ENCODE measurements at regions not wholly inside any gene's neighbourhood (a gene's known extent, or its start where the extent isn't known, plus 50 kb on each side); places are given as distances from the start of the nearest gene placed in this dataset.

- TF ChIP-seq POLR2AphosphoS5 (IDR thresholded peaks at IDR 0.05; ENCODE audit: borderline replicate concordance, low read depth, low read length) (no peak), EZH2 (IDR thresholded peaks at IDR 0.05) (no peak), FOXP2 (optimal IDR thresholded peaks at IDR 0.05; ENCODE audit: control extremely low read depth, extremely low read length, insufficient read depth) (no peak)
Observed at GRCh38 chr1:60888126-60888525, 194.2 kb upstream of the NFIA start.

Measured in SK-N-MC (cell line).